SK-N-MC (cell line): ENCODE measurements at regions not wholly inside any gene's neighbourhood (a gene's known extent, or its start where the extent isn't known, plus 50 kb on each side); places are given as distances from the start of the nearest gene placed in this dataset.
"Not testable (repeated sequence)": the region's sequence is repeated elsewhere in the genome, so short reads cannot be mapped to it uniquely, and the experiment has no call there.

ENCODE experiments used
- DNase-seq: peaks from one replicate; pipeline ENCODE4 v3.0.0-alpha.2; 2011; ENCODE audit warnings: low read depth, low spot score
- H3K27ac ChIP-seq: fragments of 200-600 bp; sonication (generic); 2 replicates; pipeline ENCODE4 v1.5.1; 2016; ENCODE audit warnings: mixed run types
- H3K36me3 ChIP-seq: fragments of 200-600 bp; sonication (generic); 2 replicates; pipeline ENCODE4 v1.6.1; 2017; ENCODE audit warnings: antibody characterized with exemption, low read length, mixed read lengths; ENCODE audit not compliant: insufficient read depth
- H3K4me3 ChIP-seq: fragments of 200-600 bp; sonication (generic); 2 replicates; pipeline ENCODE4 v1.5.1; 2016
- H3K9ac ChIP-seq: fragments of 200-600 bp; sonication (generic); 2 replicates; pipeline ENCODE4 v1.8.0; 2017; ENCODE audit warnings: mixed run types, mixed read lengths; ENCODE audit not compliant: insufficient read length
- H3K9me3 ChIP-seq: fragments of 200-600 bp; sonication (generic); 2 replicates; pipeline ENCODE4 v1.6.1; 2017; ENCODE audit warnings: low read depth, mild to moderate bottlenecking, antibody characterized with exemption, low read length, moderate library complexity, mixed read lengths
- EZH2 ChIP-seq: fragments of 200-600 bp; sonication (generic); IDR thresholded peaks from one replicate; pipeline ENCODE4 v1.6.1; 2017; ENCODE audit warnings: antibody characterized with exemption
- FOXP2 ChIP-seq: optimal IDR thresholded peaks from 2 replicates; pipeline ENCODE3; 2011; ENCODE audit warnings: mild to moderate bottlenecking, moderate library complexity; ENCODE audit not compliant: insufficient read depth; ENCODE audit errors: extremely low read length, control extremely low read depth
- POLR2AphosphoS5 ChIP-seq: IDR thresholded peaks from 2 replicates; pipeline ENCODE4 v1.6.1; 2012; ENCODE audit warnings: mild to moderate bottlenecking, low read depth, low read length, borderline replicate concordance

GRCh38 chr6:134415194-134415593 is 97.3 kb upstream of the SGK1 start:
- H3K9me3 ChIP-seq: no peaks in the 10 kb centered on the region
- TF ChIP-seq FOXP2 (no peak), EZH2 (no peak), POLR2AphosphoS5 (no peak)
- H3K36me3 ChIP-seq: no peaks in the 10 kb centered on the region
- no peak for DNase-seq
- H3K4me3 ChIP-seq: no peak overlapping the region
- H3K27ac ChIP-seq: no peak overlapping the region
- H3K9ac ChIP-seq: no peak overlapping the region

GRCh38 chr6:134414793-134415192 is 96.9 kb upstream of the SGK1 start:
- no peak for TF ChIP-seq POLR2AphosphoS5
- no peak for TF ChIP-seq FOXP2
- no peak for TF ChIP-seq EZH2
- DNase-seq: no peak
- Histone ChIP-seq H3K9ac (no peak overlapping the region), H3K4me3 (no peak overlapping the region), H3K9me3 (no peaks in the 10 kb centered on the region), H3K27ac (no peak overlapping the region), H3K36me3 (no peaks in the 10 kb centered on the region)

GRCh38 chr6:134413241-134413643 is 95.3 kb upstream of the SGK1 start:
- no peak for DNase-seq
- no peak overlapping the region for H3K4me3 ChIP-seq
- no peak for TF ChIP-seq EZH2
- TF ChIP-seq POLR2AphosphoS5: no peak
- TF ChIP-seq FOXP2: no peak
- no peaks in the 10 kb centered on the region for H3K36me3 ChIP-seq
- no peak overlapping the region for H3K27ac ChIP-seq
- H3K9me3 ChIP-seq: no peaks in the 10 kb centered on the region
- H3K9ac ChIP-seq: no peak overlapping the region

GRCh38 chr6:134410541-134410940 is 92.6 kb upstream of the SGK1 start:
- no peaks in the 10 kb centered on the region for H3K9me3 ChIP-seq
- no peak overlapping the region for H3K9ac ChIP-seq
- TF ChIP-seq POLR2AphosphoS5: no peak
- TF ChIP-seq FOXP2: no peak
- no peak for TF ChIP-seq EZH2
- H3K27ac ChIP-seq: no peak overlapping the region
- H3K36me3 ChIP-seq: no peaks in the 10 kb centered on the region
- no peak overlapping the region for H3K4me3 ChIP-seq
- no peak for DNase-seq

GRCh38 chr6:134407791-134408190 is 89.9 kb upstream of the SGK1 start:
- no peak for DNase-seq
- H3K36me3 ChIP-seq: no peaks in the 10 kb centered on the region
- no peak overlapping the region for H3K27ac ChIP-seq
- no peak overlapping the region for H3K9ac ChIP-seq
- H3K9me3 ChIP-seq: no peaks in the 10 kb centered on the region
- no peak for TF ChIP-seq POLR2AphosphoS5
- no peak for TF ChIP-seq EZH2
- TF ChIP-seq FOXP2: no peak
- H3K4me3 ChIP-seq: no peak overlapping the region

GRCh38 chr6:134406311-134406710 is 88.4 kb upstream of the SGK1 start:
- TF ChIP-seq FOXP2 (no peak), EZH2 (no peak), POLR2AphosphoS5 (no peak)
- Histone ChIP-seq H3K27ac (no peak overlapping the region), H3K4me3 (no peak overlapping the region), H3K9ac (no peak overlapping the region), H3K9me3 (no peaks in the 10 kb centered on the region), H3K36me3 (no peaks in the 10 kb centered on the region)
- no peak for DNase-seq

- DNase-seq: no peak
- no peak overlapping the region for H3K4me3 ChIP-seq
- no peak overlapping the region for H3K27ac ChIP-seq
- no peaks in the 10 kb centered on the region for H3K36me3 ChIP-seq
- H3K9me3 ChIP-seq: no peaks in the 10 kb centered on the region
- no peak for TF ChIP-seq EZH2
- no peak for TF ChIP-seq POLR2AphosphoS5
- no peak for TF ChIP-seq FOXP2
- H3K9ac ChIP-seq: no peak overlapping the region
These were observed 87.6 kb upstream of the SGK1 start for GRCh38 chr6:134405386-134406087.

- not testable (repeated sequence) for H3K36me3 ChIP-seq
These were observed 85.4 kb upstream of the SGK1 start for GRCh38 chr6:134403312-134403711.

GRCh38 chr6:134402372-134402984 is 84.6 kb upstream of the SGK1 start:
- no peak for TF ChIP-seq FOXP2
- TF ChIP-seq POLR2AphosphoS5: no peak
- TF ChIP-seq EZH2: no peak
- Histone ChIP-seq H3K9ac (no peak overlapping the region), H3K9me3 (no peaks in the 10 kb centered on the region), H3K36me3 (no peaks in the 10 kb centered on the region), H3K4me3 (no peak overlapping the region), H3K27ac (no peak overlapping the region)
- DNase-seq: no peak

More at GRCh38 chr6:134403312-134403711, 85.4 kb upstream of the SGK1 start:
- not testable (repeated sequence) for H3K9ac ChIP-seq, H3K9me3 ChIP-seq, DNase-seq, H3K27ac ChIP-seq, H3K4me3 ChIP-seq
